Fibroblast of the aortic adventitia (primary cell): ENCODE measurements at regions not wholly inside any gene's neighbourhood (a gene's known extent, or its start where the extent isn't known, plus 50 kb on each side); places are given as distances from the start of the nearest gene placed in this dataset.

ENCODE experiments used
- DNase-seq: peaks from one replicate; pipeline ENCODE4 v3.0.0-alpha.2; 2010; ENCODE audit warnings: low read depth
- H3K4me3 ChIP-seq: 2 replicates; pipeline ENCODE4 v1.5.1; 2011; ENCODE audit warnings: low read depth, mild to moderate bottlenecking, control low read depth, low read length, moderate library complexity
- CTCF ChIP-seq: IDR thresholded peaks from 2 replicates; pipeline ENCODE4 v1.5.1; 2011; ENCODE audit warnings: mild to moderate bottlenecking, low read length, control low read depth, inconsistent platforms; ENCODE audit not compliant: insufficient read depth

GRCh38 chr6:91267246-91267645 is 680.4 kb upstream of the MAP3K7 start:
- no peak for DNase-seq
- no peak for TF ChIP-seq CTCF
- no peak overlapping the region for H3K4me3 ChIP-seq

GRCh38 chr6:91266156-91266555 is 679.3 kb upstream of the MAP3K7 start:
- TF ChIP-seq CTCF: no peak
- H3K4me3 ChIP-seq: no peak overlapping the region
- no peak for DNase-seq

GRCh38 chr6:91243436-91243835 is 656.6 kb upstream of the MAP3K7 start:
- no peak for DNase-seq
- no peak overlapping the region for H3K4me3 ChIP-seq
- no peak for TF ChIP-seq CTCF

- no peak for DNase-seq
- no peak for TF ChIP-seq CTCF
- no peak overlapping the region for H3K4me3 ChIP-seq
Measured at GRCh38 chr6:91242614-91242949, 655.7 kb upstream of the MAP3K7 start.

- DNase-seq: no peak
- no peak overlapping the region for H3K4me3 ChIP-seq
- no peak for TF ChIP-seq CTCF
Measured at GRCh38 chr6:91241946-91242613, 655.2 kb upstream of the MAP3K7 start.

- no peak for DNase-seq
Measured at GRCh38 chr6:91240878-91241603, 654.2 kb upstream of the MAP3K7 start.

More at GRCh38 chr6:91240878-91241603, 654.2 kb upstream of the MAP3K7 start:
- H3K4me3 ChIP-seq: no peak overlapping the region
- TF ChIP-seq CTCF: no peak
